ENCODE measurements at regions not wholly inside any gene's neighbourhood (a gene's known extent, or its start where the extent isn't known, plus 50 kb on each side); places are given as distances from the start of the nearest gene placed in this dataset.

DNA sequence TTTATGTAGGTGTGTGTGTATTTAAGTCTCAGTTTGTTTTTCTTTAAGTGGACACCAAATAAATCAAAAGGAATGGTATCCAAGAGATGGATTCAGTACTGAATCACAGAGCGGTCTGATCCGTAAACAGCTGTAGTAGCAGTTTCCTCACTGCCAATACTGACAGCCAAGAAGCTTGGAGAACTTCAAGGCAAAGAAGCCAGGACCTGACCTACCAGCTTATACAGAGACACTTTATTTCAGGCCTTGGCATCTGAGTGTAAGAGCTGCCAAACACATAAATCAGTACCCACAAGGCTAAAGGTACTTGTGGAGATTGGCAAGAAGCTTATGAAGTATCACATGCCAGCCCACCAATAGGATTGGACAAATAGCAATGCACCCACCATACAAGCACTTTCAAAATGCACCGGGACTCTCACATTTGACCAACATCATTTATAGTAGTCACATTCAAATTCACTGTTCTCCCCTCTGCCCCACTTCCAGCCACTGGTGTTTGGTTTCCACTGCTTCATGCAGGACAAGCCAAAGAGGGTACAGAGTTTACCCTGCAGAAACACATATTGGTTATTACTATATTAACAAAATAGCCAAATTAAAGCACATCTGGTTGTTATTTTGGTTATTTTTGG, 357.9 kb downstream of the KLF12 start:
- DNase-seq (peak; percentile 12), ATAC-seq (ENCODE audit: low read depth) (no peak)
- H3K14ac ChIP-seq (replicated peaks; ENCODE audit: low read depth, low read length) = no peak overlapping the region
- dilution Hi-C loops (cut with HindIII; ENCODE audit: low sequenced_read_pairs, unreplicated experiment) (no loop called here), in situ Hi-C loops (cut with MboI; ENCODE audit: low sequenced_read_pairs) (no loop called here), intact Hi-C loops (cut with micrococcal nuclease) (no loop called here)
- H2AK9ac ChIP-seq (replicated peaks; ENCODE audit: low read depth, low read length, poor library complexity) = no peak overlapping the region
- H3K4me3 ChIP-seq (ENCODE audit: insufficient read depth, low read depth, low read length) = no peak overlapping the region
- no peak overlapping the region for H4K5ac ChIP-seq (ENCODE audit: low read depth, low read length)
- H2AK5ac ChIP-seq (ENCODE audit: low read depth, low read length) = no peak overlapping the region
- no peak overlapping the region for H2BK5ac ChIP-seq (ENCODE audit: low read depth, low read length, poor library complexity, severe bottlenecking)
- peaks cover 11% of the 10 kb centered on the region for H3K4me1 ChIP-seq (ENCODE audit: control insufficient read depth, insufficient read depth, low read length)
- H2BK120ac ChIP-seq (ENCODE audit: low read depth, low read length) = no peak overlapping the region
- H3K9me3 ChIP-seq (ENCODE audit: control insufficient read depth, insufficient read depth, low read length) = no peaks in the 10 kb centered on the region
- H4K20me1 ChIP-seq (ENCODE audit: insufficient read depth, low read length) = peaks cover 3% of the 10 kb centered on the region; the same call in 1 of the 2 replicates
- CTCF ChIA-PET = no interaction called here
- peaks cover 17 to 29% of the 10 kb centered on the region in 2 experiments for H3K79me1 ChIP-seq (ENCODE audit: low read depth in 1 of 2, low read length in 2 of 2)
- H2AFZ ChIP-seq (replicated peaks; ENCODE audit: low read length, poor library complexity) = no peak overlapping the region
- TF ChIP-seq NFE2L2 (IDR thresholded peaks at IDR 0.05; ENCODE audit: low read depth, low read length) = no peak
- TF ChIP-seq MXI1 (IDR thresholded peaks at IDR 0.05; ENCODE audit: borderline replicate concordance, low read depth, low read length) = no peak
- no peak for TF ChIP-seq MAZ (IDR thresholded peaks at IDR 0.05; ENCODE audit: borderline replicate concordance, low read depth, low read length)
- no peak for TF ChIP-seq RCOR1 (IDR thresholded peaks at IDR 0.05; ENCODE audit: insufficient replicate concordance, low read length)
- no peak for TF ChIP-seq RAD21 (IDR thresholded peaks at IDR 0.05; ENCODE audit: low read length)
- no peak for TF ChIP-seq RFX5 (IDR thresholded peaks at IDR 0.05; ENCODE audit: low read depth, low read length)
- TF ChIP-seq, protein P1, sequence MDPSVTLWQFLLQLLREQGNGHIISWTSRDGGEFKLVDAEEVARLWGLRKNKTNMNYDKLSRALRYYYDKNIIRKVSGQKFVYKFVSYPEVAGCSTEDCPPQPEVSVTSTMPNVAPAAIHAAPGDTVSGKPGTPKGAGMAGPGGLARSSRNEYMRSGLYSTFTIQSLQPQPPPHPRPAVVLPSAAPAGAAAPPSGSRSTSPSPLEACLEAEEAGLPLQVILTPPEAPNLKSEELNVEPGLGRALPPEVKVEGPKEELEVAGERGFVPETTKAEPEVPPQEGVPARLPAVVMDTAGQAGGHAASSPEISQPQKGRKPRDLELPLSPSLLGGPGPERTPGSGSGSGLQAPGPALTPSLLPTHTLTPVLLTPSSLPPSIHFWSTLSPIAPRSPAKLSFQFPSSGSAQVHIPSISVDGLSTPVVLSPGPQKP (IDR thresholded peaks at IDR 0.05; ENCODE audit: borderline replicate concordance, low read depth, low read length) = no peak
- TF ChIP-seq BHLHE40 (IDR thresholded peaks at IDR 0.05; ENCODE audit: low read depth, low read length) = no peak
- H3K56ac ChIP-seq (ENCODE audit: extremely low read depth, insufficient read depth, low read length) = no peak overlapping the region
- no peak overlapping the region for H3K27ac ChIP-seq (ENCODE audit: insufficient read depth, low read length)
- H3K9me1 ChIP-seq (ENCODE audit: insufficient read depth, low read length) = peaks cover 3% of the 10 kb centered on the region; the same call in 1 of the 2 replicates
- no peak overlapping the region for H3K23ac ChIP-seq (ENCODE audit: low read depth, low read length)
- H3K4ac ChIP-seq (ENCODE audit: low read depth, low read length) = no peak overlapping the region
- no peak overlapping the region for H4K8ac ChIP-seq (ENCODE audit: low read depth in 2 of 2, low read length in 2 of 2)
- no peak overlapping the region for H3K18ac ChIP-seq (ENCODE audit: low read depth, low read length)
- no peak overlapping the region for H2BK20ac ChIP-seq (ENCODE audit: low read depth, low read length)
- H3K36me3 ChIP-seq (ENCODE audit: control insufficient read depth, insufficient read depth, low read length) = no peaks in the 10 kb centered on the region
- POLR2A ChIA-PET (ENCODE audit: unreplicated experiment) = no interaction called here
- no peaks in the 10 kb centered on the region for H3K27me3 ChIP-seq (ENCODE audit: control insufficient read depth, insufficient read depth, low read length)
- H2BK15ac ChIP-seq (ENCODE audit: low read depth, low read length) = no peak overlapping the region
- H4K91ac ChIP-seq (ENCODE audit: insufficient read depth, low read depth, low read length) = no peak overlapping the region
- H3K4me2 ChIP-seq (ENCODE audit: low read depth, low read length) = no peak overlapping the region
- no TSS peak for BruUV-seq (replicated peaks)
- no CpG with 5 or more reads among the region's 3 CpGs for WGBS, 2 experiments (ENCODE audit: extremely low coverage in 2 of 2, insufficient read length in 1 of 2)
- H3K9ac ChIP-seq (ENCODE audit: low read depth, low read length) = no peak overlapping the region
